GM19395 (cell line): ENCODE measurements at regions not wholly inside any gene's neighbourhood (a gene's known extent, or its start where the extent isn't known, plus 50 kb on each side); places are given as distances from the start of the nearest gene placed in this dataset.

Source experiments
- ATAC-seq: cut with Tn5 transposase; IDR thresholded peaks from one replicate; pipeline ENCODE4 v1.9.1; 2021; ENCODE audit warnings: mild to moderate bottlenecking, moderate library complexity; ENCODE audit not compliant: unreplicated experiment

GRCh38 chr4:122555216-122555615 is 65.7 kb downstream of the IL21 start:
- ATAC-seq = no peak

- ATAC-seq = no peak
Observed at GRCh38 chr4:122553432-122553831, 67.4 kb downstream of the IL21 start.

- ATAC-seq = no peak
Observed at GRCh38 chr4:122552898-122553297, 68.0 kb downstream of the IL21 start.

- no peak for ATAC-seq
Observed at GRCh38 chr4:122548886-122549630, 71.8 kb downstream of the IL21 start.

GRCh38 chr4:122548452-122548851 is 72.4 kb downstream of the IL21 start:
- ATAC-seq = no peak

GRCh38 chr4:122542411-122543236 is 78.2 kb downstream of the IL21 start:
- ATAC-seq = peak; percentile 92

- peak; percentile 43 for ATAC-seq
Observed at GRCh38 chr4:122541996-122542395, 78.9 kb downstream of the IL21 start.

GRCh38 chr4:122540838-122541237 is 80.0 kb downstream of the IL21 start:
- no peak for ATAC-seq

- no peak for ATAC-seq
Observed at GRCh38 chr4:122539861-122540465, 80.9 kb downstream of the IL21 start.

GRCh38 chr4:122537388-122538135 is 81.0 kb upstream of the IL2 start:
- no peak for ATAC-seq

- no peak for ATAC-seq
Observed at GRCh38 chr4:122536001-122536400, 79.5 kb upstream of the IL2 start.

GRCh38 chr4:122534776-122535175 is 78.3 kb upstream of the IL2 start:
- ATAC-seq = no peak

GRCh38 chr4:122533841-122534240 is 77.3 kb upstream of the IL2 start:
- ATAC-seq = no peak

GRCh38 chr4:122532766-122533165 is 76.2 kb upstream of the IL2 start:
- no peak for ATAC-seq

GRCh38 chr4:122531514-122531913 is 75.0 kb upstream of the IL2 start:
- ATAC-seq = no peak

GRCh38 chr4:122531038-122531437 is 74.5 kb upstream of the IL2 start:
- ATAC-seq = no peak

GRCh38 chr4:122528879-122529278 is 72.4 kb upstream of the IL2 start:
- ATAC-seq = no peak

GRCh38 chr4:122525865-122526264 is 69.3 kb upstream of the IL2 start:
- no peak for ATAC-seq

GRCh38 chr4:122524176-122524575 is 67.7 kb upstream of the IL2 start:
- ATAC-seq = no peak

- ATAC-seq = no peak
Observed at GRCh38 chr4:122522944-122523343, 66.4 kb upstream of the IL2 start.

GRCh38 chr4:122517345-122517744 is 60.8 kb upstream of the IL2 start:
- ATAC-seq = no peak
